ENCODE measurements at regions not wholly inside any gene's neighbourhood (a gene's known extent, or its start where the extent isn't known, plus 50 kb on each side); places are given as distances from the start of the nearest gene placed in this dataset.

GRCh38 chr6:135707426-135707825 lies 144.1 kb upstream of the PDE7B start:
- TF ChIP-seq CTCF (IDR thresholded peaks at IDR 0.05) (no peak), POLR2A (IDR thresholded peaks at IDR 0.05) (no peak)
